Islet precursor cell (in vitro differentiated cells): ENCODE measurements at regions not wholly inside any gene's neighbourhood (a gene's known extent, or its start where the extent isn't known, plus 50 kb on each side); places are given as distances from the start of the nearest gene placed in this dataset.

Source experiments
- DNase-seq: peaks from one replicate; pipeline ENCODE4 v3.0.0-alpha.2; 2018

GRCh38 chr2:64770137-64770780 lies 116.5 kb upstream of the SERTAD2 start:
- no peak for DNase-seq

DNA sequence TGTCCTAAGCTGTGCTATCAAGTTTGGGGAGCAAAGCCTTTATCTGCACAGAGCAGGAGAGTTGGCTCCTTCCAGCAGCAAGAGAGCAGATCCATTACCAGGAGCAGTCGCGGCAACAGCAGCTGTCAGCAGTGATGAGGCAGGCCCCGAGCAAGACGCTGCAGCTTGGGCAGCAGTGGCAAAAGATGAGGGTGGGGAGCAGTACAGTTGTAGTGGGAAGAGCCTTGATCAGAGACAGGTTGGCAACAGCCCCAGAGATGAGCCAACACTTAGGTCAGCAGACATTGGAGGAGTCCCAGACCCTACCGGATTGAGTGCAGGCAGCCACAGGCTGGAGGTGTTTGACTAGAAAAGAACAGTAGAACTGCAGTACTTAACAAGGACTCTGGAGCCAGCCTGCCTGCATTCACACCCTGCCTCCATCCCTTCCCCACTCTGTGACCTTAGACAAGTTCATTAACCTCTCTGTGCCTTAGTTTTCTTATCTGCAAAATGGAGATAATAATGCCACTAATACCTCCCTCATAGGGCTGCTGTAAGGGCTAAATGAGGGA lies 117.1 kb upstream of the SERTAD2 start:
- DNase-seq: peak; percentile 57

DNA sequence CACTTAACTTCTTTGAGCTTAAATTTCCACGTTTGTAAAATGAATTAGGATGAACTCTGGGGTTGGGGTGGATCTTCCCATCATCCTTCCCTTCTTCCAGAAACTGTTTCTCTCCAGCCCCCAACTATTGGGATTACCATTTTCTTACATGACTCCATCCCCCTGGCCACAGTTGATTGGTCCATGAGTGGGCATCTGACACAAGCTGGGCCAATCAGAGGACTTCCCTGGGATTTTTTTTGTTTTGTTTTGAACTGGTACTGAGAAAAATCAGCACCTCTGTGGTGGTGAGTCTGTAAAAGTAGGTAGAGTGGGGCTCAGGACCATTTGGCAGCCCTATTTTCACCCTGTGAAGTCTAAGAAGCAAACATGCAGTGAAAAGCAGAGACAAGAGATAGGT lies 118.0 kb upstream of the SERTAD2 start:
- no peak for DNase-seq

DNA sequence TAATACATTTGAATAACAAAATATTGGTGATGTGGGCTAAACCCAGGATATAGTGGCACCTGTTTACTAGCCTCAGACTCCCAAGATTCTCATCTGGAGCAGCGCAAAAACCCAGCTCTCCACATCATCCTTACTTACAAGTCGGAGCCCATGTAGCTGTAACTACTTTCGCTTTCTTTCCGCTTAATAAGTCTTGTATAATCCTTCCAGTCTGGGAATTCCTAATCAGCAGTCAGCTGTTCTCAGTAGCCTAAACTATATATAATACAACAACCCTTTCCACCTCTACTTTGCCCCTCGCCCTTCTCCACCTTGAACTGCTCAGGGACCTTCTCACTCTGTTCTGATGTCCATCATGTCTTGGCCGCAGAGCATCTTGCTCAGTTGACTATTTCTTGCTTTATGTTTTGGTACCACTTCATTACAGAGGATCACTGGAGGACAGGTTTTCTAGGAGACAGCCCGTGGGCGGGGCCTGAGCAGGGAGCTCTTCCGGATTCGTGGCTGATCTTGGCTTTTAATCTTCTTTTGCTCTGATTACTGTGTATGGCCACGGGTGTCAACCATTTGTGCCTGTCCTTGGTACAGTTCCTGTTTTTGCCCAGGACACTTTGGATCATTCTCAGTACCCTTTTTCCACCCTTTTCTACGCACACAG lies 119.9 kb upstream of the SERTAD2 start:
- no peak for DNase-seq

DNA sequence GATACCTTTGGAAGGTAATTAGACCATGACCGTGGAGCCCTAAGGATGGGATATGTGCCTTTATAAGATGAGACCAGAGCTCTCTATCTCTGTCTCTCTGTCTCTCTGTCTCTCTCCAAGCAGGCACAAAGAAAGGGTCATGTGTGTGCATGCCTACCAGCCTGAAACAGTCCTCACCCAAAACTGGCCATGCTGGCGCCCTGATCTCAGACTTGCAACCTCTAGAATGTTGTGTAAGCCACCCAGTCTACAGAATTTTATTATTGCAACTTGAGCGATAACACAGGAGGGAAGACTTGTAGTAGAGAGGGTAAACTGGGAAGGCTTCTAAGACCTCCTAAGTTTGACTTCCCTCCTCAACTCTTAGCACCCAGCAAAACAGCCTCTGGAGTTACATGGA lies 124.1 kb upstream of the SERTAD2 start:
- DNase-seq: no peak

DNA sequence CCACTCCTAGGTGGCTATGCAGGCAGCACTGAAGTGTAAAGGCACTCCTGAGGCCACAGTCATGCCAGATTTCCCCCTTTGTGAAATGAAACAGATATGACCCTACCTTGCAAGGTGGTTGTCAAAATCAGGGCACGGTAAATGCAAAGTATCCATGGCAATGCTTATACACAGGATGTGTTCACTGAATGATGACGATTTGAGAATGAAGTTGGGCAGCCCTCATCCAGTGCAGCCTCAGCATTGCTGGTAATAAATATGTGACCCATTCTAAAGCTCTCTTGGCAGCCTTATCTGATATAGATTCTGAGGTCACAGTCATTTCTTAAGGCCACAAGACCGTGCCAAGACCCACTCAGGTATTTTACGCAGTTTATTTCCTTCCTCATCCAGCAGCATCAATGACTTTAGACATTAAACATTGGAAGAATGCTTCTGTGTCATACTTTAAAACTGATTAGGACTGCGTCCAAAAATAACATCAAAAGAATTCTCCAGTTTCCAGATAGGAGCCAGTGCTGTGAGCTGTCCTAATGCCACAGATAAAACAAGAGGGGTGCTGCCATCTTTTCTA lies 125.5 kb upstream of the SERTAD2 start:
- no peak for DNase-seq

DNA sequence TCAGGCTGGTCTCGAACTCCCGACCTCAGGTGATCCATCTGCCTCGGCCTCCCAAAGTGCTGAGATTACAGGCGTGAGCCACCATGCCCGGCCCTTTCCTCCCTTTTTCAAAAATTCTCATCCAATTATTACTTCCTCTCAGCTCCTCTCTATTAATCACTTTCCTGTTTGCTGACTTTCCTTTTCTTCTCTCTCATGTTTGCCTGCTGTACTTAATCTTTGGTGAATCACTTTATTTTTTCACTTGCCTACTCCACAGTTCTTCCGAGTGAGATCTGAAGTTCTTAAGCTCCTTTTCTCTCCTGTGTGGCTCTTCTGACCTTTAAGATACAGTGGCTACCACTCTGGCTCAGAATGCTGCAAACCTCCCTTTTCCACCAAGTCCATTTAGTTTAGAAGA lies 126.3 kb upstream of the SERTAD2 start:
- no peak for DNase-seq

- DNase-seq: no peak
These were observed 128.1 kb upstream of the SERTAD2 start for GRCh38 chr2:64781711-64782390.

DNA sequence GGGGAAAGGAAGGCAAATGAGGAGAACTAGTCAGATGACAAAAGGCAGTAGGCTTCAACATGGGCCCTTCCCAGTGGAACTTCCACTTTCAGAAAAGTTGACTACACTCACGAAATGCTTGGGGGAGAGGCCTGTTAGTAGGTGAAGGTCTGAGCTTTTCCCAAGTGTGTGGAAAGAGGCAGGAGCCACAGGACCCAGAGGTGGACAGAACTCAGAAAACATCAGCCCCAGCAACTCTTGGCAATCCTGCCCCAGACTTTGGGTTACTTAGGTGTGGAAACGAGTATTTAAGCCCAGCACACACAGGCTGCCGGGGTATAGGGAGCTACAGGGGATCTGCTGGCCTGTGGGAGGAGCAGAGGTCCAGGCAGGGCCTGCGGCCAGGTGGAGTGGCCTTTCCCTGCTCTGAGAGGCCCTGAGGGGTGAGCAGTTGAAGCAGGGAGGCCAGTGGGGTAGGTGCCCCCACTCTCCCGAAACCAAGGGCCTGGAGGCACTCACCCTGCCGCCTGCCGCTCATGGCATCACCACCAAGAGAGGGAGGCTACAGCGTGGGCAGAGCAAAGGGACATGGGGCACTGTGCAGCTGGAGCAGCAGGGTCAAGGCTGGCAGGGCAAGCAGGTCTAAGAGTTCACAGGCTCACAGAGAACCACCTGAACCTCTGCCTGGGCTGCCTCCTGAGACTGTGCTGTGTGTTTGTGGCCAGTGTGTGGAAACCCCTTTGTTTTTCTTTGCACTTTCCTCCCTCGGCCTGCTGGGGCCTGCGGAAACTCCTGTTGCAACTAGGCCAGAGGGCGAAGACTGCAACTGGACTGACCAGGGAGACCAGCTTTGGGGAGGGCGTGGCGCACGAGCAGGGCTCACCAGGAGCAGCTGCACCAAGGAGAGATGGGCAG lies 130.7 kb upstream of the SERTAD2 start:
- DNase-seq: peak; percentile 64

GRCh38 chr2:64785245-64785644 lies 131.5 kb upstream of the SERTAD2 start:
- peak; percentile 37 for DNase-seq

- DNase-seq: no peak
These were observed 132.8 kb upstream of the SERTAD2 start for GRCh38 chr2:64786343-64787018.

DNA sequence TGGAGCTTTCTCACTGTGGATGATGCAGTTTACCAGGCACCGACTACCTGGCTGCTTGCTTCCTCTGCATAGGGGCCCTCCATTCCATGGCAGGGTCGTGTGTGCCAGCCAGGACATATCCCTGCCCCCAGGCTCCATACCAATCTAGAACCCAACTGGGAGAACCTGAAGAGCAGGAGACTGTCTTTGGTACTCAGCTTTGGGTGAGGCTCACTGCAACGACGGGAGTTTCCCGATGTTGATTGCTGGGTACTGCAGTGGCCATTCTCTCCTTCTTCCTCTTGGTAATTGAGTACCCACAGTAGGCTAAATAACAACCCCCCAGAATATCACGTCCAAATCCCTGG lies 133.3 kb upstream of the SERTAD2 start:
- peak; percentile 37 for DNase-seq

- peak; percentile 22 for DNase-seq
These were observed 134.0 kb upstream of the SERTAD2 start for GRCh38 chr2:64787698-64788097.

GRCh38 chr2:64789466-64790320 lies 136.0 kb upstream of the SERTAD2 start:
- DNase-seq: peak; percentile 54

- DNase-seq: no peak
These were observed 138.6 kb upstream of the SERTAD2 start for GRCh38 chr2:64792300-64792699.

DNA sequence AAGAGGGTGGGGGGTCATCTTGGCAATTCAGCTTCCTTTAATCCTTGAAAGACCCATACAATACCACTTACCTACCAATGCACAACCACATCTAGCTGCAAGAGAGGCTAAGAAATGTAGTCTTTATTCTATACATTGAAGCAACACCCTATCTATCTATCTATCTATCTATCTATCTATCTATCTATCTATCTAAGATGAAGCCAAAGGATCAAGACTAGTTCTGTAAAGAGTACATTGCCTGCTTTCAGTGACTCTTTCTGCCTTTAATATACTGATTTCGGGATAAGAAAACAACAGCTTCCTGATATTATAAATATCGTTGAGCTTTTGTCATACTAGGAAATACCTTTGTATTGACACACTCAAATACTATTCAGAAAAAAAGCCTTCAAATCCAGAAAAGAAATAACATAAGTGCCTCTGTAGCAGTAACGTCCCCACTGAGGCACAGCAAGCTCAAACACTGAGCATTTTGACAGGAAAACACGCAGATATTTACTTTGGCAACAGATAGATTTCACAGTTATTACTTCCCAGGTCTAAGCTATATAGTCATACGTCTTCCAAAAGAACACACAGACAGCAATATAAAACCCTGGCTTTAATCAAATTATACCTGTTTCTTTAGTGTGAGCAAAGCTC lies 139.4 kb upstream of the SERTAD2 start:
- DNase-seq: peak; percentile 4

GRCh38 chr2:64793701-64794100 lies 140.0 kb upstream of the SERTAD2 start:
- DNase-seq: no peak

DNA sequence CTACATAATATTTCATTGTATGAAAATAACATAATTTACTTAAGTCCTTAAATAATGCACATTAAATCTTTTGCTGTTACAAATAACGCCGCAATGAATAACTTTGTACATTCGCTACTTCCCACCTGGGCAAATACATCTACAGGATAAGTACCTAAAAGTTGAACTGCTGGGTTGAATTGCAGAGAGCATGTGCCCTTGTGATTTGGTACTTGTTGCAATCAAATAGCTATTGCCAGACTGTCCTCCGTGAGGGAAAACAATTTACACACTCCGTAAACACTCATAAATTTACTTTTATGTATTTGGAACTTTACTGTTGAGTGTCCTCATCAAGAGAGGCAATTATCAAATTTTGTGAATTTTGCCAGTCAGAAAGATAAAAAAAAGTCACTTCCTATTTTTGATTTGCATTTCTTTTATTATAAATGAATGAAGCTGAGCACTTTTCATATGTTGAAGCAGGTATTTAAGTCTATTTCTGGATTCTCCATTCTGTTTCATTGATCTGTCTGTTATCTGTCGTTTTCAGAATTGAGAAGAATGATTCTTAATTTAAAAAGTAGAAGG lies 140.8 kb upstream of the SERTAD2 start:
- DNase-seq: no peak

DNA sequence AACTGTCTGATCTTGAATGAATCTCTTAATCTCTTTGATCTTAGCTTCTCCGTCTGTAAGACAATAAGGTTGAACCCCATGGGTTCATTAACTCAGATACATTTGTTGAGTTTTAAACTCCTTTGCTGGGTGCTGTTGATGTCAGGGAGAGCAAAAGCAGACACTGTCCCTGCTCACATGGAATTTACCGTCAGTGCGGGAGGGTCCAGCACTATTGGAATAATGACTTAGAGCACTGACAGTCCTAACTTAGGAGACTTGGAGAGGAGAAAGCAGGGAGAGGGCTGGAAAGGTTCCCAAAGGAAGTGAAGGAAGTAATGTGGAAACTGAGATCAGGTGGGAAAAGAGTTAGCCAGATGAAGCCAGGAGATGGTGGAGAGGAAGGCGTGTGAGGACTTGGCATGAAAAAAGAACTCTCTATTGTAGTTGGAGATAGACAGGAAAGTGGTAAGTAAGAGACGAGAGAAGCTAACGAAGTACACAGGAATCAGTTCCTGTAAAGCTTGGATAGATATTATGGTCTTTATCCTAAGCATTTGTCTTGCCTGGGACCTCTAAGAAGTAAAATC lies 141.4 kb upstream of the SERTAD2 start:
- DNase-seq: peak; percentile 57

DNA sequence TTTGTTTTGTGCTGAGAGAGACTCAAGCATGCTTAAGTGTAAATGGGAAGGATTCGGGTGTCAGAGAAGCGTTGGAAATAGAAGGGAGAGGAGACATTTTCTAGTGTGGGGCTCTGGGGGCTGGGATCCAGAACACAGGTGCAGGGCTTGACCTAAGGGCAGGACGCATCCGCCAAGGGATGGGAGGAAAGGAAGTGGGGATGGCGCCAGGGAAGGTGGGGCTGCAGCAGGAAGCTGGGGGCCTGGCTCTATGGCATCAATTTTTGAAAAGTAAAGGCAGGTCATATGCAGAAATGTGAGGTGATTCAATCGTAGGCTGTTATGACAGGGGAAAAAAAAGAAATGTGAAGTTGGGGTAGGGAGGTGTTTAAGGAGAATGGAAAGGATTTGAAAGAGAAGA lies 143.2 kb upstream of the SERTAD2 start:
- no peak for DNase-seq
